Fibroblast of lung (primary cell): ENCODE measurements at regions not wholly inside any gene's neighbourhood (a gene's known extent, or its start where the extent isn't known, plus 50 kb on each side); places are given as distances from the start of the nearest gene placed in this dataset.

Experiments
- DNase-seq, 2 donors: peaks; one replicate each; pipeline versions ENCODE4 v3.0.0 to v3.0.0-alpha.2; 2010; ENCODE audit warnings: low read depth in 2 of 2
- H2AFZ ChIP-seq: 2 replicates; pipeline ENCODE4 v1.5.1; 2012; ENCODE audit warnings: low read length, control low read depth, inconsistent platforms
- H3K27ac ChIP-seq: 2 replicates; pipeline ENCODE4 v1.5.1; 2011; ENCODE audit warnings: low read length, control low read depth; ENCODE audit not compliant: insufficient read depth
- H3K27me3 ChIP-seq: 2 replicates; pipeline ENCODE4 v1.5.1; 2011; ENCODE audit warnings: mild to moderate bottlenecking, low read length; ENCODE audit not compliant: control insufficient read depth, insufficient read depth
- H3K36me3 ChIP-seq: 2 replicates; pipeline ENCODE4 v1.5.1; 2011; ENCODE audit warnings: low read length; ENCODE audit not compliant: control insufficient read depth, insufficient read depth
- H3K4me1 ChIP-seq: 2 replicates; pipeline ENCODE4 v1.5.1; 2011; ENCODE audit warnings: low read length; ENCODE audit not compliant: control insufficient read depth, insufficient read depth; ENCODE audit errors: extremely low read depth
- H3K4me2 ChIP-seq: 2 replicates; pipeline ENCODE4 v1.5.1; 2011; ENCODE audit warnings: low read length, control low read depth; ENCODE audit not compliant: insufficient read depth; ENCODE audit errors: extremely low read depth
- H3K4me3 ChIP-seq, 4 experiments: fragments of 200-600 bp in 1 of 4; sonication (generic) in 1 of 4; replicated peaks in 1 of 4; 2 replicates each; pipeline ENCODE4 v1.5.1; 2011 to 2016; ENCODE audit warnings: low read length in 4 of 4, low read depth in 3 of 4, mild to moderate bottlenecking in 3 of 4, control low read depth in 2 of 4, inconsistent platforms in 1 of 4, mixed read lengths in 1 of 4; ENCODE audit not compliant: insufficient read depth in 1 of 4; ENCODE audit errors: control extremely low read depth in 1 of 4
- H3K79me2 ChIP-seq: 2 replicates; pipeline ENCODE4 v1.5.1; 2012; ENCODE audit warnings: mild to moderate bottlenecking, low read length, inconsistent platforms; ENCODE audit not compliant: control insufficient read depth, insufficient read depth
- H3K9ac ChIP-seq: 2 replicates; pipeline ENCODE4 v1.5.1; 2011; ENCODE audit warnings: mild to moderate bottlenecking, low read length, control low read depth; ENCODE audit not compliant: insufficient read depth
- H3K9me3 ChIP-seq: 2 replicates; pipeline ENCODE4 v1.5.1; 2012; ENCODE audit warnings: low read depth, low read length; ENCODE audit not compliant: control insufficient read depth, insufficient read depth
- H4K20me1 ChIP-seq: 2 replicates; pipeline ENCODE4 v1.5.1; 2011; ENCODE audit warnings: low read length; ENCODE audit not compliant: control insufficient read depth, insufficient read depth; ENCODE audit errors: extremely low read depth
- CTCF ChIP-seq, 2 donors: IDR thresholded peaks in 1 of 2; conservative IDR thresholded peaks in 1 of 2; 1 replicate in 1 of 2; 2 replicates in 1 of 2; pipeline ENCODE4 v1.5.1; 2011 to 2012; ENCODE audit warnings: low read length in 2 of 2, control low read depth in 1 of 2, inconsistent platforms in 1 of 2, low read depth in 1 of 2, mild to moderate bottlenecking in 1 of 2
- EZH2 ChIP-seq: IDR thresholded peaks from 2 replicates; pipeline ENCODE4 v1.5.1; 2012; ENCODE audit warnings: low read length, control low read depth, mild to moderate bottlenecking; ENCODE audit errors: missing control alignments

GRCh38 chr5:163758283-163758711, 252.9 kb downstream of the MAT2B start:
- Histone ChIP-seq H3K79me2 (no peaks in the 10 kb centered on the region), H3K27ac (peak overlapping the region; percentile 72), H3K4me1 (peaks cover 8% of the 10 kb centered on the region), H3K9me3 (no peaks in the 10 kb centered on the region), H3K4me3 (no peak overlapping the region), H3K27me3 (no peaks in the 10 kb centered on the region), H4K20me1 (no peaks in the 10 kb centered on the region), H3K36me3 (no peaks in the 10 kb centered on the region), H2AFZ (peak overlapping the region; percentile 35), H3K4me2 (peak overlapping the region; percentile 5), H3K9ac (no peak overlapping the region)
- no peak for TF ChIP-seq EZH2
- TF ChIP-seq CTCF (conservative IDR thresholded peaks at IDR 0.05 in 1 of 2, IDR thresholded peaks at IDR 0.05 in 1 of 2; ENCODE audit: low read depth in 1 of 2, low read length in 2 of 2) = no peak
- DNase-seq = peak; percentile 44 to 74

GRCh38 chr5:163759000-163759704, 253.7 kb downstream of the MAT2B start:
- peaks cover 8% of the 10 kb centered on the region for H3K4me1 ChIP-seq
- no peak overlapping the region for H2AFZ ChIP-seq
- no peaks in the 10 kb centered on the region for H3K79me2 ChIP-seq
- no peak overlapping the region for H3K4me3 ChIP-seq
- H3K9me3 ChIP-seq = no peaks in the 10 kb centered on the region
- DNase-seq = no peak
- H3K36me3 ChIP-seq = no peaks in the 10 kb centered on the region
- no peak overlapping the region for H3K4me2 ChIP-seq
- no peaks in the 10 kb centered on the region for H4K20me1 ChIP-seq
- no peak for TF ChIP-seq CTCF (conservative IDR thresholded peaks at IDR 0.05 in 1 of 2, IDR thresholded peaks at IDR 0.05 in 1 of 2; ENCODE audit: low read depth in 1 of 2, low read length in 2 of 2)
- no peak for TF ChIP-seq EZH2
- peak overlapping the region; percentile 22 for H3K27ac ChIP-seq
- no peak overlapping the region for H3K9ac ChIP-seq
- no peaks in the 10 kb centered on the region for H3K27me3 ChIP-seq

- TF ChIP-seq CTCF (conservative IDR thresholded peaks at IDR 0.05 in 1 of 2, IDR thresholded peaks at IDR 0.05 in 1 of 2; ENCODE audit: low read depth in 1 of 2, low read length in 2 of 2) = no peak
- no peak for TF ChIP-seq EZH2
- Histone ChIP-seq H3K79me2 (no peaks in the 10 kb centered on the region), H3K27ac (peak overlapping the region; percentile 77)
These were observed 255.1 kb downstream of the MAT2B start for GRCh38 chr5:163760498-163760897.

More at GRCh38 chr5:163760498-163760897, 255.1 kb downstream of the MAT2B start:
- Histone ChIP-seq H3K4me1 (peaks cover 8% of the 10 kb centered on the region), H3K4me3 (no peak overlapping the region), H3K9me3 (no peaks in the 10 kb centered on the region), H3K4me2 (no peak overlapping the region), H4K20me1 (no peaks in the 10 kb centered on the region), H2AFZ (no peak overlapping the region), H3K27me3 (no peaks in the 10 kb centered on the region), H3K36me3 (no peaks in the 10 kb centered on the region), H3K9ac (no peak overlapping the region)
- DNase-seq = peak; percentile 99 to 100
